Osteocyte (in vitro differentiated cells): ENCODE measurements at regions not wholly inside any gene's neighbourhood (a gene's known extent, or its start where the extent isn't known, plus 50 kb on each side); places are given as distances from the start of the nearest gene placed in this dataset.

Source experiments
- DNase-seq: peaks from one replicate; pipeline ENCODE4 v3.0.0; 2021; ENCODE audit warnings: mixed read lengths; ENCODE audit not compliant: unreplicated experiment; ENCODE audit errors: extremely low spot score
- H3K27ac Mint-ChIP-seq: one replicate; pipeline ENCODE4 v1.8.0; 2021; ENCODE audit warnings: mild to moderate bottlenecking, mixed read lengths; ENCODE audit not compliant: unreplicated experiment
- H3K27me3 Mint-ChIP-seq: one replicate; pipeline ENCODE4 v1.8.0; 2021; ENCODE audit warnings: mixed read lengths; ENCODE audit not compliant: unreplicated experiment
- H3K36me3 Mint-ChIP-seq: one replicate; pipeline ENCODE4 v1.8.0; 2021; ENCODE audit warnings: mixed read lengths; ENCODE audit not compliant: unreplicated experiment
- H3K4me1 Mint-ChIP-seq: one replicate; pipeline ENCODE4 v1.8.0; 2021; ENCODE audit warnings: mixed read lengths; ENCODE audit not compliant: unreplicated experiment
- H3K4me3 Mint-ChIP-seq: one replicate; pipeline ENCODE4 v1.8.0; 2021; ENCODE audit warnings: mild to moderate bottlenecking, moderate library complexity, mixed read lengths; ENCODE audit not compliant: unreplicated experiment
- H3K9me3 Mint-ChIP-seq: one replicate; pipeline ENCODE4 v1.8.0; 2021; ENCODE audit warnings: mixed read lengths; ENCODE audit not compliant: unreplicated experiment
- TF ChIP-seq, protein P1 (sequence below): fragments of 200-600 bp; sonication (generic); IDR thresholded peaks from 2 replicates; pipeline ENCODE4 v1.5.0; 2021; ENCODE audit warnings: antibody characterized with exemption, mild to moderate bottlenecking, moderate library complexity

DNA sequence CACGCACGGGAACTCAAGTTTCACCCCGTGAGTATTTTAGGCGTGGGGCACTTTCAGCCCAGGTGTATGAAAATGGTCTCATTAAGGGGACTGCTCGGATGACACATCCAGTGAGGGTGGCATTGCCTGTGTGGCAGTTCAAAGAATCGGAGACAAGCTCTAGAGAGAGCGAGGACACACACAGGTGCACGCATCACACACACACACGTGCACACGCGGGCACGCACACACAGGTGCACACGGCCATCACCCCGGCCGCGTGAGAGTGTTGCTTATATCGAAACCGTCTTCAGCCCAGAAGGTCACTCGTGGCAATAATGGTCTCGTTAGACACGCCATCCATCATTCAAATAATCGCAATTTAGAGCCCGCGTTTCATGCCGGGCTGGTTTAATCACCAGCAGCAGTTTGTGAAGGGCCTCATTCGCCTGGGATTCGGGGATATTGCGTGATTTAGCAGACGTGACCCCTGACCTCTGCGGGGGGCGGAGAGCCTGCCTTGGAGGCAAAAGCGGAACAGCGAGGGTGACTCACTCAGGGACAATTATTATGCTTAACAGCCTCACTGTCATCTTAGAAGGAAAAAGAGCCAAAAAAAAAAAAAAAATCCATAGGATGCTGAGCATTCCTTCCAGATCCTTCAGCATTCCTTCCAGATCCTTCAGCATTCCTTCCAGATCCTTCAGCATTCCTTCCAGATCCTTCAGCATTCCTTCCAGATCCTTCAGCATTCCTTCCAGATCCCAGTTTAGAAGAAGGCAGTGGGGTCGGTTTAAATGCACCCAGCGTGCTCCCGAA is 89.4 kb upstream of the PPP2R3B start:
- DNase-seq, result no peak
- Mint-ChIP-seq H3K27ac (no peak overlapping the region), H3K36me3 (peaks cover 2% of the 10 kb centered on the region), H3K4me3 (no peak overlapping the region), H3K4me1 (peaks cover 4% of the 10 kb centered on the region), H3K27me3 (no peaks in the 10 kb centered on the region), H3K9me3 (peaks cover 23% of the 10 kb centered on the region)
- TF ChIP-seq, protein P1, sequence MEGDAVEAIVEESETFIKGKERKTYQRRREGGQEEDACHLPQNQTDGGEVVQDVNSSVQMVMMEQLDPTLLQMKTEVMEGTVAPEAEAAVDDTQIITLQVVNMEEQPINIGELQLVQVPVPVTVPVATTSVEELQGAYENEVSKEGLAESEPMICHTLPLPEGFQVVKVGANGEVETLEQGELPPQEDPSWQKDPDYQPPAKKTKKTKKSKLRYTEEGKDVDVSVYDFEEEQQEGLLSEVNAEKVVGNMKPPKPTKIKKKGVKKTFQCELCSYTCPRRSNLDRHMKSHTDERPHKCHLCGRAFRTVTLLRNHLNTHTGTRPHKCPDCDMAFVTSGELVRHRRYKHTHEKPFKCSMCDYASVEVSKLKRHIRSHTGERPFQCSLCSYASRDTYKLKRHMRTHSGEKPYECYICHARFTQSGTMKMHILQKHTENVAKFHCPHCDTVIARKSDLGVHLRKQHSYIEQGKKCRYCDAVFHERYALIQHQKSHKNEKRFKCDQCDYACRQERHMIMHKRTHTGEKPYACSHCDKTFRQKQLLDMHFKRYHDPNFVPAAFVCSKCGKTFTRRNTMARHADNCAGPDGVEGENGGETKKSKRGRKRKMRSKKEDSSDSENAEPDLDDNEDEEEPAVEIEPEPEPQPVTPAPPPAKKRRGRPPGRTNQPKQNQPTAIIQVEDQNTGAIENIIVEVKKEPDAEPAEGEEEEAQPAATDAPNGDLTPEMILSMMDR, result no peak

DNA sequence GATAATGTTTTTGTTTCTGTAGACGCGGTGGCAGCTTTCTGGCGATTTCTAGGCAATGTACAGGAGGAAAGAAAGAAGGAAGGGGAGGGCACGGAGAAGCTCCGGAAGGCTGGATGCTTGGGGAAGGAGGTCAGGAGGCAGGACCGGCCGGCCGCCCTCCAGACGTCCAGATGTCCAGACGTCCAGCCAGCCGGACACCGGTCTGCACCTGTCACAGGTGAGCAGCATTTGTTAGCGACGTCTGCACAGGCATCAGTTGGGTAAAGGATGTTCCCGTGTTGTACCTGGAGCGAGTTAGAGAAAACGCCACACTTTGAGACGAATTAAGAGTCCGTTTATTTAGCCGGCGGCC is 90.0 kb upstream of the PPP2R3B start:
- Mint-ChIP-seq H3K27me3 (no peaks in the 10 kb centered on the region), H3K4me1 (peaks cover under 1% of the 10 kb centered on the region), H3K36me3 (peaks cover 2% of the 10 kb centered on the region), H3K4me3 (no peak overlapping the region), H3K9me3 (peaks cover 23% of the 10 kb centered on the region), H3K27ac (no peak overlapping the region)
- TF ChIP-seq, protein P1, result no peak
- no peak for DNase-seq

DNA sequence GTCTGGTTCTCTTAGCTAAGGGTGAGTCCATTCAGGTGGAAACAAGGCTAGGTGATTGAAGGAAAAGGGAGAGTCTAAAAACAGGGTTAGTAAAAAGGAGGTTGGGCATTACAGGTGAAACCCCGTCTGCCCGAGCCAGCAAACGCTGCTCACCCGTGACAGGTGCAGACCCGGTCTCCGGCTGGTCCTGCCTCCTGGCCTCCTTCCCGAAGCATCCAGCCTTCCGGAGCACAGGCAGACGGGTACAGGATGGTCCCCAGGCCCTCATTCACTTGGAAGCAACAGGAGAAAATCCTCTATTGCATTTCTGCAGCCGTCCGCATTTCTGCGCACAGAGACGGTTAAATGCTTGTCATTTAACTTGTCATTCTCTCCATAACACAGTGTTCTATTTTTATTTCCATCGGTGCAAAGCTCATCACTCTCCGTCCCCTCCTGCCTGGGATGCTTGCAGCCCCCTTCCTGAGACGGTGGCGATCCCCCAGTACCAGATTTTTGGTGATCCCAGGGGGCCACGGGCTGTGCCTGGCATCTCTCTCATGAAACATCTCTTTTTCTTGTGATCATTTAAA is 90.8 kb upstream of the PPP2R3B start:
- no peaks in the 10 kb centered on the region for H3K4me1 Mint-ChIP-seq
- H3K27ac Mint-ChIP-seq, result no peak overlapping the region
- peaks cover 23% of the 10 kb centered on the region for H3K9me3 Mint-ChIP-seq
- no peak overlapping the region for H3K4me3 Mint-ChIP-seq
- H3K36me3 Mint-ChIP-seq, result peaks cover 2% of the 10 kb centered on the region
- H3K27me3 Mint-ChIP-seq, result no peaks in the 10 kb centered on the region
- no peak for DNase-seq
- TF ChIP-seq, protein P1, result no peak

DNA sequence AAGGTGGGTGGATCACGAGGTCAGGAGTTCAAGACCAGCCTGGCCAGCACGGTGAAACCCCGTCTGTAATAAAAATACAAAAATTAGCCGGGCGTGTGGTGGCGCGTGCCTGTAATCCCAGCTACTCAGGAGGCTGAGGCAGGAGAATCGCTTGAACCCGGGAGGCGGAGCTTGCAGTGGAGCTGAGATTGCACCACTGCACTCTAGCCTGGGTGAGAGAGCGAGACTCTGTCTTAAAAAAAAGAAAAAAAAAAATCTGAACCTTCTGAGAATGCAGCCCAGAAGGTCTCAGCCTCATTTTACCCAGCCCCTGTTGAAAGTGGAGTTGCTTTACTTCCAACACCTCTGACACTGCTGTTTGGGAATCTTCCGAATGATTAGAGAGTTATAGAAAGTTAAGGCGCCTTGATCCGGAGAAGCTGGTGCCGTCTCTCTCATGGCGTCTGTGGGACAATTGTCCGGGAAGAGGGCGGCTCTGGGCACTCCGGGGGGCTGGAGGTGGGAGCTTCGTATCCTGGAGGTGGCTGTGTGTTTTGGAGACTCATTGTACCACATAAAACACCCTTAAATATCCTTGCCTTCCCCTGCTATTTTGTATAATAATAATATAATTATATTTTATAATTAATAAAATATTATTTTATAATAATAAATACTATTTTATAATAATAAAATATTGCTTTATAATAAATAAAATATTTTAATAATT is 92.7 kb upstream of the PPP2R3B start:
- Mint-ChIP-seq H3K9me3 (peaks cover 19% of the 10 kb centered on the region), H3K27me3 (no peaks in the 10 kb centered on the region), H3K4me1 (no peaks in the 10 kb centered on the region), H3K36me3 (no peaks in the 10 kb centered on the region), H3K27ac (no peak overlapping the region), H3K4me3 (no peak overlapping the region)
- DNase-seq, result no peak
- TF ChIP-seq, protein P1, result no peak

DNA sequence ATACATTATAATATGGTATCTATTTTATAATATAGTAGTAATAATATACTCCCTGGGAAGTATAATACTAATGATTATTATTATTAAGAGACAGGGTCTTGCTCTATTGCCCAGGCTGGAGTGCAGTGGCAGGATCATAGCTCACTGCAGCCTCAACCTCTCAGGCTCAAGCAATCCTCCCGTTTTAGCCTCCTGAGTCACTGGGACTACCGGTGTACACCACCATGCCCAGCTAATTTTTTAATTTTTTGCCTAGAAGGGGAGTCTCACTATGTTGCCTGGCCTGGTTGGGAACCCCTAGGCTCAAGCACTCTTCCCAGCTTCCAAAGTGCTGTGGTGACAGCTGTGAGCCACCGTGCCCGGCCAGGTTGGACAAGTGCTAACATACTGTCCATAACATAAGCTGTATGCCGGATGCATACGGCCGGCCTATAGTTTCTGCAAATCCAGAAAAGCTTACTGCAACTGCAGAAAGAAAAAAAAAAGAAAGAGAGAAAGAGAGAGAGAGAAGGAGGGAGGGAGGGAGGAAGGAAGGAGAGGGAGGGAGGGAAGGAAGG is 94.2 kb upstream of the PPP2R3B start:
- H3K4me1 Mint-ChIP-seq, result no peaks in the 10 kb centered on the region
- H3K36me3 Mint-ChIP-seq, result no peaks in the 10 kb centered on the region
- peaks cover 14% of the 10 kb centered on the region for H3K9me3 Mint-ChIP-seq
- TF ChIP-seq, protein P1, result no peak
- H3K4me3 Mint-ChIP-seq, result no peak overlapping the region
- DNase-seq, result no peak
- H3K27ac Mint-ChIP-seq, result no peak overlapping the region
- H3K27me3 Mint-ChIP-seq, result no peaks in the 10 kb centered on the region
